ENCODE measurements at regions not wholly inside any gene's neighbourhood (a gene's known extent, or its start where the extent isn't known, plus 50 kb on each side); places are given as distances from the start of the nearest gene placed in this dataset.

DNA sequence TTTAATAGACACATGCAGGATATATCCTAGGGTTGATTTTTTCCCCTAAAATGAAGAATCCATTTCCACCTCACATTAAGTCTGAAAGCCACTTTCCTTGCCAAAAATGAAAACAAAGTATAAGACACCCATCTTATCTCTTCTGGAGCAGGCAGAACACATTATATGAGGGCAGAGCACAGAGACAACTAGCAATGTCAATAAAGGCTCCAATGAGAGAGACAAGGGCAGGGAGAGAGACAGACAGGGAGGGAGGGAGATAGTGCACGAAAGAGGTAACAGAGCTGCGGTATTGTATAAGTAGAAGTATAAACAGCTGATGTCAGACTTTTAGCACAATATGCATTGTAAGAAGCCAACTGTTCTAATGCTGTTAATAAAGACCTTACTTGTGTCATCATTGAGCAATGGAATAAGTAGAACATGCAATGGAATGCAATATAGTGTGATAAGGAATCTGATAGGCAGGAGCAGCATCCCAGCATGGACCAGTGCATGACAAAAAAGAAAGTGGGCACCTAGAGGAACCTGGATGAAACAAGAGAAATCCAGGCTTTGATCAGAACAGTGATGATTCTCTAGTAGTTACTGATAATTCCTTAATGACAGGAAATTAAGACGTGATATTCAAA lies 150.6 kb upstream of the TCF4 start:
- TF ChIP-seq CTCF (IDR thresholded peaks at IDR 0.05; ENCODE audit: low read length): no peak
- TF ChIP-seq EZH2 (IDR thresholded peaks at IDR 0.05; ENCODE audit: borderline replicate concordance, low read length): no peak

Data from OCI-LY1 (cell line).